GM18951 (cell line): ENCODE measurements at regions not wholly inside any gene's neighbourhood (a gene's known extent, or its start where the extent isn't known, plus 50 kb on each side); places are given as distances from the start of the nearest gene placed in this dataset.

Experiments
- POLR2A ChIP-seq: IDR thresholded peaks from 4 replicates; pipeline ENCODE4 v1.6.1; 2011; ENCODE audit warnings: mild to moderate bottlenecking; ENCODE audit not compliant: insufficient read length, insufficient read depth; ENCODE audit errors: extremely low read depth
- in situ Hi-C: fragments of 300-500 bp; cut with MboI; formaldehyde crosslinking; loops from one replicate; pipeline ENCODE4 v1.12.0; 2022; ENCODE audit warnings: low sequenced_read_pairs, mixed read lengths, inconsistent platforms; ENCODE audit not compliant: unreplicated experiment

DNA sequence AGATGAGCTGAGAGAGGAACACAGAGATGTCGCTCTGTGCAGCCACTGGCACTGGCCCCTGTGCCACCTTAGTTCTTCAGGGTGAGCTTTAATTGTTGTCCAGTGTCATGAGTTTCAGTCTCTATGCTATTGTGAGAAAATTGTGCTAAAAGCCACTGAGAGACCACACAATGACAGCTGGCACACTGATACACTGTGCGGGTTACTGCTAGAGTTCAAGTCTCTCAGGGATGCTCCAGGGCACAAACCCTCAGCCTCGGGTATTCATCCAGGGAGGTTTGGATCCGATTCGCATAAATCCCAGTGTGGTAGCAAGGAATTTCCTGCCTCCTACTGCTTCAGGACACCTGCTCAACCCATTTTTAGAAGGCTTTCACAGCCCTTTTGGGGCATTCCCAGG, 68.1 kb upstream of the EDNRB start:
- TF ChIP-seq POLR2A: no peak
- in situ Hi-C loops: no loop called here

DNA sequence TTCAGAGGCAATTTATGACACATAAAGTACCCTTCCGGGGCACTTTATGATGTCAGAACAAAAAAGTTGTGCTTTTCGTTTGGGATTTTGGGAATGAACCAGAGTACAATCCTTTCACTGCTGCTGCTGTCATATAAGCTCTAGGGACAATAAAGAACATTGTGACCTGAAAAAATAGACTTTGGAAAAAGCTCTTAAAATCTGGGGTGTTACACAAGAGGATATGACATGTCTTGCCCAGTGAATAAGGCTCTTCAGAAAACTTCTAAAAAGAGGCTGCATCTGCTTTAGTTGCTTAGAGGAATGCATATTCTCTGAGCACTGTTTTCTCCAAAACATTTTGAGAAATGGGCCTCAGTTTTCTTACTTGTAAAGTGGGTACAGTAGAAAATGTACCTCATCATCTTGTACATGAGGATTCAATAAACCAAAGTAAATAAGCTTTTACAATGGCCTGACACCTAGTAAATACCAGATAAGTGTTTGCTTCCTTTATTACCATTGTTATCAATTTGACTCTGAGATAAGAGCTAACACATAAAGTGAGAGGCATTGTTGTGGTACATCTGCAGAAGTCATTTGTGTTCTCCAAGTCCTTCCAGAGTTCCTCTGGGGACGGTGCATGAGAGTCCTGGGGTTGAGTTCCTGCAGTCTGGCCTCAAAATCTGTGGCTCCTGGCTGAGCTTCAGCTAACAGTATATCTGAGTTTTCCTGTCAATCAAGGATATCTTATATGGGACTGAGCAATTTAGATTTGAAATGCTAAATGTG, 67.4 kb upstream of the EDNRB start:
- no peak for TF ChIP-seq POLR2A
- in situ Hi-C loops: no loop called here

DNA sequence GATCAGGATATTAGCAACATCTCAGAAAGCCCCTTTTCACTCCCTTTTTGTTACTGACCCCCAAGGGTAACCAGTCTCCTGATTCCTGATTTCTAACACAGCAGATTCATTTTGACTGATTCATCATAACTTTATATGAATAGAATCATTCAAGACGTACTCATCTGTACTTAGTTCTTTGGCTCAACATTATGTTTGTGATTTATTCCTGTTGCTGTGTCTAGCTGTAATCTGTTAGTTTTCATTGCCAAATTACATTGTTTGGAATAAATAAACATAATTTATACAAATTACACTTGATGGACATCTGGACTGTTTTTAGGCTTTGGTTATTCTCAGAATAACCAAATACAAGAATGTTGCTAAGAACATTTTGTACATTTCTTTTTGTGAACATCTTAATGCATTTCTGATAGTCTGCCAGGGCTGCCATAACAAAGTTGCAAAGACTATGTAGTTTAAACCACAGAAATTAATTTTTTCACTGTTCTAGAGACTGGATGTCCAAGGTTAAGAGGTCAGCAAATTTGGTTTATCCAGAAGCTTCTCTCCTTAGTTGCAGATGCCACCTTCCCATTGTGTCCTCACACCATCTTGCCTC, 62.8 kb upstream of the EDNRB start:
- in situ Hi-C loops: no loop called here
- TF ChIP-seq POLR2A: no peak

DNA sequence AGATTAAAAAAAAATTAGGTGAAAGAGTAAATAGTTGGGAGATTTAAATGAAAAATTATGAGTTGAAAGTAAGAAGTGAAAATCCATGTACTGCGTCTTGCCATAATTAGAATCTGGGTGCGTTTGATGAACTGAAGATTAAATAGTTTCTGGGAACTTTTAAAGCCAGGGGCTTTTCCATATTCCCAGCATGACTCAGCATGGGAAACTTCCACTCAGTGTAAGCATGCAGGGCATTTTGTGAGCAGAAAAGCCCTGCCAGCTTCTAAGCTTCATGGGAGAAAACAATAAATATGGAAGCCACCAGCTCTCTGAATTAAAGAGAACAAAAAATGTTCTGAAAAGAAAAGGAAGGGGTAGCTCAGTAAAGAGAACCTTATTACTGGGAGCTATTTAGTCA, 62.0 kb upstream of the EDNRB start:
- in situ Hi-C loops: no loop called here
- TF ChIP-seq POLR2A: no peak

DNA sequence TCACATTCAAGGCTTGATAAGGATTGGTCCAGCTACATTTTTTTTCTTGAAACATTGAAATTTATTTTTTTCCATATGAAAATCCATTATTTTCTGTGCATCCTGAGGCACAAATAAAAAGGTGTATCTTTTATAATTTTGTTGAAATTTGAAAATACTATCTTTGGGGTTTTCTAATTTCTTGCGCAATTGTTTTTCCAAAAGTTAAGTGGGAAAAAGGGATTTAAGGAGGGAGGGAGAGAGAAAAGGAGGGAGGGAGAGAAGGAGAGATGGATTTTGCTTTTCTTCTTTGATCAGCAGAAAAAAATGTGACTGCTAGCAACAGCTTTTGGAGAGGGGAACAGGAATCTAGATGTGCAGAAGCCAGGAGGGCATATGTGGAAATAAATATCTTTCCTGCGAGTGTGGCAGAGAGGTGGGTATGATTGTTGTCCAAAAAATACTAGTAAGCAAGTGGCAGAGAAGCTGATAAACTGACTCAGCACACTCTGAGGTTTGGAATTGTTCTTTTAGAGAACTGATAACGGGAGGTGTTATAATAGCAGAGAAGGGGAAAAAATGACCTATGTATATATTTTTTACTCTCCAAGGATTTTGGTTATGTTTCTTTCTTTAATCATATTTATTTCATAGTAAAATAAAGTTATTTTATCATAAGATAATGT, 61.2 kb upstream of the EDNRB start:
- no peak for TF ChIP-seq POLR2A
- in situ Hi-C loops: no loop called here

DNA sequence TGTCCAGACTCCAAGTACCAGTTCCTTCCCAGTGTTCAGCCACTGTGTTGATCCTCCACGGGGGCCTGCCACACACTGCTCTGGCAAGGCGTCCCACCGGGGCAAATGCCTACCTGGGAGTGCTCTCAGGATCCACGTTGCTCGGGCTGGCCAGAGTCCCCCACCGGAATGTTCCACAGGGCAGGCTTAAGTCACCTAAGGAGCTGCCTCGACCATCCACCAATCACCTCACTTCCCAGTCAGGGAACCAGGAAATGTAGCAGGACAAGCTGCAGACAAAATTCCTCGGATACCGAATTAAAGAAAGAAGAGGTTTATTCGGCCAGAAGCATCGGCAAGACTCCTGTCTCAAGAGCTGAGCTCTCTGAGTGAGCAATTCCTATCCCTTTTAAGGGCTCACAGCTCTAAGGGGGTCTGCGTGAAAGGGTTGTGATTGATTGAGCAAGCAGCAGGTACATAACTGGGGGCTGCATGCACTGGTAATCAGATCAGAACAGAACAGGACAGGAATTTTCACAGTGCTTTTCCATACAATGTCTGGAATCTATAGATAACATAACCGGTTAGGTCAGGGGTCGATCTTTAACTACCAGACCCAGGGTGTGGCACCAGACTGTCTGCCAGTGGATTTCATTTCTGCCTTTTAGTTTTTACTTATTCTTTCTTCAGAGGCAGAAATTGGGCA, 56.9 kb upstream of the EDNRB start:
- TF ChIP-seq POLR2A: no peak
- in situ Hi-C loops: no loop called here

DNA sequence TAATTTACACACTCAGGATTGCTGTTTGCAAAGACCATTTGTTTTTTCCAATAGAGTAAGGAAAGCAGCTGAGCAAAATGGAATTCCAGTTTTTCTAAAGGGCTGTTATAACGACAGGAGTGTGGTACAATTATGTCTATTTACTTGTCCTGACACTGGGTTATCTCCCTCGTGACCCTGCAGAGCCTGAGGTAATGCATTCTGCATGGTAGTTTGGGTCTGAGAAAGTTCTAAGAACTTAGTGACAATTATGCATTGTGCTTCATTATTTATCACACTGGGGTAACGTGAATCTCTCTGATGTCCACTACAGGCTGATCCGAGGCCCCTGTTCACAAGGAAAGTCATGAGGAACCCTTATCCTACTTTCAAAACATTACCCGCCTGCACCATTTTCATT, 50.7 kb upstream of the EDNRB start:
- in situ Hi-C loops: no loop called here
- no peak for TF ChIP-seq POLR2A
